ENCODE measurements at regions not wholly inside any gene's neighbourhood (a gene's known extent, or its start where the extent isn't known, plus 50 kb on each side); places are given as distances from the start of the nearest gene placed in this dataset.

GRCh38 chr3:189013224-189013888 is 158.4 kb upstream of the TPRG1 start:
- TF ChIP-seq CTCF (IDR thresholded peaks at IDR 0.05): no peak
- TF ChIP-seq POLR2A (IDR thresholded peaks at IDR 0.05): no peak
